Psoas muscle (tissue), 7 donors: ENCODE measurements at regions not wholly inside any gene's neighbourhood (a gene's known extent, or its start where the extent isn't known, plus 50 kb on each side); places are given as distances from the start of the nearest gene placed in this dataset.

Source experiments
- ATAC-seq, 4 donors: fragments of 200-7000 bp; cut with Tn5 transposase; one replicate each; pipeline ENCODE4 v1.9.1; 2020; ENCODE audit warnings: moderate library complexity in 3 of 4, mild to moderate bottlenecking in 2 of 4
- DNase-seq, 2 donors: peaks; one replicate each; pipeline ENCODE4 v3.0.0-alpha.2; 2020
- H3K27ac ChIP-seq: fragments of 200-600 bp; one replicate; pipeline ENCODE4 v1.8.0; 2022
- H3K27me3 ChIP-seq, 3 donors: fragments of 200-600 bp in 1 of 3; one replicate each; pipeline versions ENCODE4 v1.6.1 to v1.8.0; 2013 to 2022; ENCODE audit warnings: low read length in 2 of 3, mild to moderate bottlenecking in 2 of 3, moderate library complexity in 1 of 3; ENCODE audit not compliant: insufficient read depth in 3 of 3
- H3K36me3 ChIP-seq, 2 donors: fragments of 200-600 bp in 1 of 2; one replicate each; pipeline versions ENCODE4 v1.6.1 to v1.8.0; 2013 to 2022; ENCODE audit warnings: low read depth in 1 of 2, mild to moderate bottlenecking in 1 of 2, moderate library complexity in 1 of 2; ENCODE audit not compliant: insufficient read depth in 1 of 2
- H3K4me1 ChIP-seq: fragments of 200-600 bp; one replicate; pipeline ENCODE4 v1.8.0; 2022
- H3K4me3 ChIP-seq: fragments of 200-600 bp; one replicate; pipeline ENCODE4 v1.8.0; 2022; ENCODE audit warnings: mild to moderate bottlenecking
- H3K9me3 ChIP-seq: fragments of 200-600 bp; one replicate; pipeline ENCODE4 v1.8.0; 2022
- CTCF ChIP-seq: fragments of 200-600 bp; IDR thresholded peaks from one replicate; pipeline ENCODE4 v1.8.0; 2022; ENCODE audit warnings: antibody characterized with exemption
- WGBS, 3 donors: extraction: QIAGEN DNeasy Blood & Tissue Kit; methylation state at CpG; one replicate each; pipeline versions ENCODE4 v1.1.6 to v1.1.7; 2013; 5-methylcytosine and 5-hydroxymethylcytosine counted together
- intact Hi-C, 2 donors: fragments of 100-400 bp; cut with DNase I; formaldehyde crosslinking; loops; one replicate each; pipeline versions ENCODE4 v1.11.0 to v1.14.2; 2022
- donor health status: healthy with polysubstance abuse.
- donor health status: DM: no; HTN: no; CAD: no; lungs with moderate emphysema.
- donor health status: Bipolar disorder and iron deficiency.
- donor health status: healthy.
- donor health status: DM: yes; HTN: yes; CAD: no.
- donor health status: DM: no; HTN: no; CAD: no.
- donor health status: DM: yes; HTN: yes; CAD: no.

DNA sequence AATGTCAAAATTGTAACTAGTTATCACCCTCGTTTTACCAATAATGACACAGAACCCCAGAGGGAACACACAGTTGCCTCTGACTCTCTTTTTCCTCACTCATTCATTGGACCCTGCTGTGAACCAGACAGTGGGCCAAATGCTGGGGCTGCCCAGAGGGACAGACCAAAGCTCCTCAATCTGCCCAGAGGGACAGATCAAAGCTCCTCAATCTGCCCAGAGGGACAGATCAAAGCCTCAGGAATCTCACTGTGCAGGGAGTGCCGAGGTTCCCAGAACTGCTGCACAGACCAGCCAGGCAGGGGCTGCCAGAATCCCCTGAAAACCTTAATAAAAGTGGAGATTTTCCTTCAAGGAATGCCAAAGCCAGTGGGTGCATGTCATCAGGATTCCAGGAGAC lies 179.1 kb downstream of the SOD2 start:
- 17 to 33% (median 24%) methylated on average over 2 of the region's 2 CpGs for WGBS, 3 donors
- H3K27ac ChIP-seq = no peak overlapping the region
- ATAC-seq (peak in 1 of 4 donors; percentile 26), DNase-seq (no peak)
- H3K27me3 ChIP-seq = no peaks in the 10 kb centered on the region
- no peak overlapping the region for H3K4me3 ChIP-seq
- no peaks in the 10 kb centered on the region for H3K4me1 ChIP-seq
- intact Hi-C loops = loop anchor here in 1 of 2 donors (2.0 kb wide), 1 partner anchor 39 kb away; no protein-coding TSS in a partner anchor
- H3K9me3 ChIP-seq = peaks cover 11% of the 10 kb centered on the region
- no peak for TF ChIP-seq CTCF
- H3K36me3 ChIP-seq = no peaks in the 10 kb centered on the region

GRCh38 chr6:159513074-159513720 lies 179.8 kb downstream of the SOD2 start:
- H3K27me3 ChIP-seq = no peaks in the 10 kb centered on the region

DNA sequence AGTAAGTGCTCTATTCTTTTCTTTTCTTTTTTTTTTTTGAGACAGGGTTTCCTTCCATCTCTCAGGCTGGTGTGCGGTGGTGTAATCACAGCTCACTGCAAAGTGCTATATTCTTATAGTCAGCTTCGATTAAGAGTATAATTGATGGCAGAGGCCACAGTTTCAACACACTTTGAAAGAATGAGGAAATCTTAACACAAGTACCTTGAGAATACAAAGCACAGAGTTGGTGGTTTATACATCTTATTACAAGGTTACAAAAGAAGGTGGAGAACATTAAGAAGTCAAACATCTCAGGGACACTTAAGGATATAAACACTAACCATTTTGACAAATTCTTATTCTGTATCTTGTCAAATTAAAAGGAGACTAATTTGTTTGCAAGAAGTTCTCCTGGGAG lies 180.5 kb downstream of the SOD2 start:
- Histone ChIP-seq H3K4me3 (no peak overlapping the region), H3K4me1 (no peaks in the 10 kb centered on the region), H3K36me3 (no peaks in the 10 kb centered on the region), H3K9me3 (peaks cover 10% of the 10 kb centered on the region), H3K27me3 (no peaks in the 10 kb centered on the region), H3K27ac (no peak overlapping the region)
- intact Hi-C loops = no loop called here
- DNase-seq (no peak), ATAC-seq (no peak)
- 74 to 89% (median 80%) methylated on average over 2 of the region's 2 CpGs for WGBS, 3 donors
- TF ChIP-seq CTCF = no peak

More at GRCh38 chr6:159513074-159513720, 179.8 kb downstream of the SOD2 start:
- ATAC-seq (no peak), DNase-seq (no peak)
- TF ChIP-seq CTCF = no peak
- no peak overlapping the region for H3K4me3 ChIP-seq
- no peaks in the 10 kb centered on the region for H3K36me3 ChIP-seq
- intact Hi-C loops = no loop called here
- H3K9me3 ChIP-seq = peaks cover 11% of the 10 kb centered on the region
- WGBS, 3 donors = 79 to 86% (median 81%) methylated on average over 7 of the region's 7 CpGs
- no peak overlapping the region for H3K27ac ChIP-seq
- no peaks in the 10 kb centered on the region for H3K4me1 ChIP-seq

- no peak for ATAC-seq
- whole genome bisulfite sequencing, 3 donors = 86 to 91% (median 87%) methylated on average over 2 of the region's 2 CpGs
Observed at GRCh38 chr6:159512104-159512503, 180.9 kb downstream of the SOD2 start.

More at GRCh38 chr6:159512104-159512503, 180.9 kb downstream of the SOD2 start:
- H3K36me3 ChIP-seq = no peaks in the 10 kb centered on the region
- no peaks in the 10 kb centered on the region for H3K4me1 ChIP-seq
- H3K9me3 ChIP-seq = peaks cover 5% of the 10 kb centered on the region
- no peak overlapping the region for H3K27ac ChIP-seq
- H3K27me3 ChIP-seq = no peaks in the 10 kb centered on the region
- no peak overlapping the region for H3K4me3 ChIP-seq
- DNase-seq = no peak
- no peak for TF ChIP-seq CTCF
- intact Hi-C loops = no loop called here
